Islet of Langerhans (tissue), 1 donor: ENCODE measurements at regions not wholly inside any gene's neighbourhood (a gene's known extent, or its start where the extent isn't known, plus 50 kb on each side); places are given as distances from the start of the nearest gene placed in this dataset.
"Not testable (repeated sequence)": the region's sequence is repeated elsewhere in the genome, so short reads cannot be mapped to it uniquely, and the experiment has no call there.

Experiments used
- FAIRE-seq: peaks from one replicate; lab custom pipeline; 2011; peaks lifted over from hg19 to GRCh38; lab: Jason Lieb, UNC

- no peak for FAIRE-seq
These were observed 404.4 kb upstream of the MEIS1 start for GRCh38 chr2:66030553-66030952.

GRCh38 chr2:66024391-66024790 is 410.5 kb upstream of the MEIS1 start:
- FAIRE-seq: no peak

GRCh38 chr2:66021296-66021695 is 413.6 kb upstream of the MEIS1 start:
- no peak for FAIRE-seq

- no peak for FAIRE-seq
These were observed 417.2 kb upstream of the MEIS1 start for GRCh38 chr2:66017763-66018162.

- no peak for FAIRE-seq
These were observed 420.5 kb upstream of the MEIS1 start for GRCh38 chr2:66014450-66014849.

- no peak for FAIRE-seq
These were observed 421.5 kb upstream of the MEIS1 start for GRCh38 chr2:66013456-66013855.

GRCh38 chr2:66003931-66004330 is 431.0 kb upstream of the MEIS1 start:
- FAIRE-seq: no peak

- no peak for FAIRE-seq
These were observed 433.4 kb upstream of the MEIS1 start for GRCh38 chr2:66001538-66001937.

- no peak for FAIRE-seq
These were observed 434.0 kb upstream of the MEIS1 start for GRCh38 chr2:66000901-66001300.

- no peak for FAIRE-seq
These were observed 435.1 kb upstream of the MEIS1 start for GRCh38 chr2:65999796-66000195.

- no peak for FAIRE-seq
These were observed 435.8 kb upstream of the MEIS1 start for GRCh38 chr2:65999103-65999502.

GRCh38 chr2:65997961-65998360 is 437.0 kb upstream of the MEIS1 start:
- no peak for FAIRE-seq

GRCh38 chr2:65992198-65992554 is 442.7 kb upstream of the MEIS1 start:
- FAIRE-seq: no peak

GRCh38 chr2:65991381-65992197 is 443.3 kb upstream of the MEIS1 start:
- no peak for FAIRE-seq

- FAIRE-seq: no peak
These were observed 448.9 kb upstream of the MEIS1 start for GRCh38 chr2:65985986-65986385.

GRCh38 chr2:65980531-65980930 is 454.4 kb upstream of the MEIS1 start:
- FAIRE-seq: no peak

GRCh38 chr2:65979446-65979845 is 455.5 kb upstream of the MEIS1 start:
- FAIRE-seq: no peak

- FAIRE-seq: no peak
These were observed 460.7 kb upstream of the MEIS1 start for GRCh38 chr2:65974067-65974723.

GRCh38 chr2:65969161-65969560 is 465.8 kb upstream of the MEIS1 start:
- FAIRE-seq: no peak

- not testable (repeated sequence) for FAIRE-seq
These were observed 471.6 kb upstream of the MEIS1 start for GRCh38 chr2:65963303-65963702.

GRCh38 chr2:65960953-65961352 is 474.0 kb upstream of the MEIS1 start:
- FAIRE-seq: no peak

GRCh38 chr2:65957886-65958285 is 477.0 kb upstream of the MEIS1 start:
- FAIRE-seq: no peak

- no peak for FAIRE-seq
These were observed 477.5 kb upstream of the MEIS1 start for GRCh38 chr2:65957454-65957853.

GRCh38 chr2:65955259-65955658 is 479.7 kb upstream of the MEIS1 start:
- FAIRE-seq: no peak
